ENCODE measurements at regions not wholly inside any gene's neighbourhood (a gene's known extent, or its start where the extent isn't known, plus 50 kb on each side); places are given as distances from the start of the nearest gene placed in this dataset.
"Not testable (repeated sequence)": the region's sequence is repeated elsewhere in the genome, so short reads cannot be mapped to it uniquely, and the experiment has no call there.

GRCh38 chr21:32867597-32867996 is 96.0 kb upstream of the PAXBP1 start:
- H3K4me1 Mint-ChIP-seq = no peaks in the 10 kb centered on the region
- H3K27ac Mint-ChIP-seq = no peak overlapping the region
- H3K27me3 Mint-ChIP-seq = peaks cover 9% of the 10 kb centered on the region
- no peaks in the 10 kb centered on the region for H3K9me3 Mint-ChIP-seq
- H3K4me3 Mint-ChIP-seq = no peak overlapping the region
- H3K36me3 Mint-ChIP-seq = peaks cover 1% of the 10 kb centered on the region

GRCh38 chr21:32868631-32869454 is 97.3 kb upstream of the PAXBP1 start:
- Mint-ChIP-seq H3K4me3 (peak overlapping the region in 1 of 4 donors; percentile 0), H3K9me3 (no peaks in the 10 kb centered on the region), H3K4me1 (no peaks in the 10 kb centered on the region), H3K27ac (no peak overlapping the region), H3K36me3 (peaks cover 1% of the 10 kb centered on the region), H3K27me3 (peaks cover 6% of the 10 kb centered on the region)

- H3K27me3 Mint-ChIP-seq = peaks cover 6% of the 10 kb centered on the region
Measured at GRCh38 chr21:32869459-32869858, 97.9 kb upstream of the PAXBP1 start.

GRCh38 chr21:32876426-32876825 is 104.9 kb upstream of the PAXBP1 start:
- Mint-ChIP-seq H3K9me3 (no peaks in the 10 kb centered on the region), H3K36me3 (peaks cover 2% of the 10 kb centered on the region), H3K4me3 (no peak overlapping the region), H3K4me1 (no peaks in the 10 kb centered on the region), H3K27me3 (no peaks in the 10 kb centered on the region), H3K27ac (no peak overlapping the region)

More at GRCh38 chr21:32869459-32869858, 97.9 kb upstream of the PAXBP1 start:
- Mint-ChIP-seq H3K4me1 (no peaks in the 10 kb centered on the region), H3K4me3 (peak overlapping the region in 1 of 4 donors; percentile 0), H3K9me3 (no peaks in the 10 kb centered on the region), H3K36me3 (peaks cover 1% of the 10 kb centered on the region), H3K27ac (no peak overlapping the region)

GRCh38 chr21:32877888-32878287 is 106.3 kb upstream of the PAXBP1 start:
- H3K4me3 Mint-ChIP-seq, H3K9me3 Mint-ChIP-seq, H3K27ac Mint-ChIP-seq, H3K36me3 Mint-ChIP-seq, H3K4me1 Mint-ChIP-seq, H3K27me3 Mint-ChIP-seq: not testable (repeated sequence)

- Mint-ChIP-seq H3K27ac (no peak overlapping the region), H3K36me3 (peaks cover 1% of the 10 kb centered on the region), H3K9me3 (no peaks in the 10 kb centered on the region), H3K4me3 (no peak overlapping the region), H3K27me3 (peaks cover 2% of the 10 kb centered on the region), H3K4me1 (no peaks in the 10 kb centered on the region)
Measured at GRCh38 chr21:32878661-32879060, 107.1 kb upstream of the PAXBP1 start.

GRCh38 chr21:32881458-32881857 is 109.9 kb upstream of the PAXBP1 start:
- peaks cover 2% of the 10 kb centered on the region for H3K27me3 Mint-ChIP-seq
- H3K4me1 Mint-ChIP-seq = peaks cover 0 to 1% (median 0%) of the 10 kb centered on the region in 3 donors
- H3K36me3 Mint-ChIP-seq = no peaks in the 10 kb centered on the region
- H3K9me3 Mint-ChIP-seq = peaks cover 0 to 2% (median 0%) of the 10 kb centered on the region in 3 donors
- no peak overlapping the region for H3K27ac Mint-ChIP-seq
- no peak overlapping the region for H3K4me3 Mint-ChIP-seq

- Mint-ChIP-seq H3K9me3 (peaks cover 0 to 4% (median 0%) of the 10 kb centered on the region in 3 donors), H3K4me3 (no peak overlapping the region), H3K4me1 (peaks cover 0 to 1% (median 0%) of the 10 kb centered on the region in 3 donors), H3K27ac (no peak overlapping the region), H3K36me3 (no peaks in the 10 kb centered on the region), H3K27me3 (peaks cover 9% of the 10 kb centered on the region)
Measured at GRCh38 chr21:32884062-32884461, 112.5 kb upstream of the PAXBP1 start.

- Mint-ChIP-seq H3K4me1 (peaks cover 0 to 1% (median 0%) of the 10 kb centered on the region in 3 donors), H3K27ac (no peak overlapping the region), H3K36me3 (no peaks in the 10 kb centered on the region), H3K9me3 (peaks cover 0 to 4% (median 0%) of the 10 kb centered on the region in 3 donors), H3K27me3 (peaks cover 16% of the 10 kb centered on the region), H3K4me3 (peak overlapping the region in 1 of 4 donors; percentile 84)
Measured at GRCh38 chr21:32886339-32886738, 114.8 kb upstream of the PAXBP1 start.

GRCh38 chr21:32887026-32887425 is 115.5 kb upstream of the PAXBP1 start:
- Mint-ChIP-seq H3K27me3 (peaks cover 15% of the 10 kb centered on the region), H3K4me3 (no peak overlapping the region), H3K27ac (no peak overlapping the region), H3K36me3 (no peaks in the 10 kb centered on the region), H3K4me1 (peaks cover 0 to 1% (median 0%) of the 10 kb centered on the region in 3 donors), H3K9me3 (peaks cover 0 to 4% (median 0%) of the 10 kb centered on the region in 3 donors)

- Mint-ChIP-seq H3K9me3 (peaks cover 0 to 4% (median 0%) of the 10 kb centered on the region in 3 donors), H3K4me1 (peaks cover 0 to 2% (median 1%) of the 10 kb centered on the region in 3 donors), H3K27ac (no peak overlapping the region), H3K4me3 (no peak overlapping the region), H3K36me3 (no peaks in the 10 kb centered on the region), H3K27me3 (peaks cover 16% of the 10 kb centered on the region)
Measured at GRCh38 chr21:32888971-32889370, 117.4 kb upstream of the PAXBP1 start.

- peaks cover 0 to 2% (median 1%) of the 10 kb centered on the region in 3 donors for H3K4me1 Mint-ChIP-seq
- H3K9me3 Mint-ChIP-seq = peaks cover 0 to 6% (median 3%) of the 10 kb centered on the region in 3 donors
- peaks cover 20% of the 10 kb centered on the region for H3K27me3 Mint-ChIP-seq
- no peaks in the 10 kb centered on the region for H3K36me3 Mint-ChIP-seq
- H3K4me3 Mint-ChIP-seq = no peak overlapping the region
- H3K27ac Mint-ChIP-seq = no peak overlapping the region
Measured at GRCh38 chr21:32889596-32889995, 118.0 kb upstream of the PAXBP1 start.

- Mint-ChIP-seq H3K27ac (no peak overlapping the region), H3K27me3 (peaks cover 14% of the 10 kb centered on the region), H3K4me3 (peak overlapping the region in 1 of 4 donors; percentile 56), H3K4me1 (peaks cover 0 to 2% (median 1%) of the 10 kb centered on the region in 3 donors), H3K36me3 (no peaks in the 10 kb centered on the region), H3K9me3 (peaks cover 2 to 9% (median 5%) of the 10 kb centered on the region in 3 donors)
Measured at GRCh38 chr21:32894321-32894720, 122.8 kb upstream of the PAXBP1 start.

- Mint-ChIP-seq H3K27me3 (peaks cover 17% of the 10 kb centered on the region), H3K4me3 (no peak overlapping the region), H3K36me3 (no peaks in the 10 kb centered on the region), H3K27ac (no peak overlapping the region), H3K4me1 (peaks cover 0 to 1% (median 0%) of the 10 kb centered on the region in 3 donors), H3K9me3 (peaks cover 0 to 1% (median under 1%) of the 10 kb centered on the region in 3 donors)
Measured at GRCh38 chr21:32900814-32901213, 124.9 kb upstream of the OLIG2 start.

- Mint-ChIP-seq H3K27me3 (peaks cover 18% of the 10 kb centered on the region), H3K9me3 (no peaks in the 10 kb centered on the region), H3K36me3 (no peaks in the 10 kb centered on the region), H3K4me1 (no peaks in the 10 kb centered on the region), H3K4me3 (no peak overlapping the region), H3K27ac (no peak overlapping the region)
Measured at GRCh38 chr21:32907521-32907920, 118.2 kb upstream of the OLIG2 start.

GRCh38 chr21:32908534-32908933 is 117.2 kb upstream of the OLIG2 start:
- H3K4me1 Mint-ChIP-seq = no peaks in the 10 kb centered on the region
- H3K27me3 Mint-ChIP-seq = peaks cover 15% of the 10 kb centered on the region
- H3K27ac Mint-ChIP-seq = no peak overlapping the region
- no peaks in the 10 kb centered on the region for H3K9me3 Mint-ChIP-seq
- no peak overlapping the region for H3K4me3 Mint-ChIP-seq
- no peaks in the 10 kb centered on the region for H3K36me3 Mint-ChIP-seq

Data from IgD-negative memory B cell (primary cell).